Endothelial cell of umbilical vein (primary cell): ENCODE measurements at regions not wholly inside any gene's neighbourhood (a gene's known extent, or its start where the extent isn't known, plus 50 kb on each side); places are given as distances from the start of the nearest gene placed in this dataset.
"Not testable (repeated sequence)": the region's sequence is repeated elsewhere in the genome, so short reads cannot be mapped to it uniquely, and the experiment has no call there.

Experiments
- BruUV-seq: library from RNA; stranded (reverse); fragments of 400-500 nt; replicated peaks from 2 replicates; lab custom pipeline; 2021; lab: Mats Ljungman, UMichigan
- CTCF ChIA-PET: fragments of 300-600, 350-600 bp; sonication (Branson Sonifier 250); formaldehyde crosslinking; loops from one replicate; lab custom pipeline; 2021; ENCODE audit warnings: antibody characterized with exemption, inconsistent platforms; lab: Charles Lee
- POLR2A ChIA-PET: fragments of 300-600, 350-600 bp; sonication (Branson Sonifier 250); formaldehyde crosslinking; loops from one replicate; lab custom pipeline; 2021; ENCODE audit warnings: antibody characterized with exemption, inconsistent platforms; lab: Charles Lee
- DNase-seq: peaks from one replicate; pipeline ENCODE4 v3.0.0-alpha.2; 2011; ENCODE audit warnings: low read depth, low spot score
- FAIRE-seq: peaks from 2 replicates; lab custom pipeline; 2011; peaks lifted over from hg19 to GRCh38; lab: Jason Lieb, UNC
- H2AFZ ChIP-seq: 2 replicates; pipeline ENCODE4 v1.6.0; 2012; ENCODE audit warnings: low read depth, low read length, control low read depth, inconsistent platforms
- H3K27ac ChIP-seq: 2 replicates; pipeline ENCODE4 v1.5.1; 2011; ENCODE audit warnings: low read depth, mild to moderate bottlenecking, control low read depth, low read length, moderate library complexity; ENCODE audit not compliant: insufficient read depth
- H3K27me3 ChIP-seq, 2 experiments: 2 replicates each; pipeline versions ENCODE4 v1.6.0 to v1.6.1; 2011; ENCODE audit warnings: low read length in 2 of 2, mixed read lengths in 1 of 2; ENCODE audit not compliant: control insufficient read depth in 2 of 2, insufficient read depth in 2 of 2
- H3K36me3 ChIP-seq, 2 experiments: 2 replicates in 1 of 2; 3 replicates in 1 of 2; pipeline ENCODE4 v1.5.1; 2011; ENCODE audit warnings: low read length in 2 of 2, mild to moderate bottlenecking in 1 of 2, moderate library complexity in 1 of 2; ENCODE audit not compliant: control insufficient read depth in 2 of 2, insufficient read depth in 2 of 2; ENCODE audit errors: extremely low read depth in 1 of 2
- H3K4me1 ChIP-seq: 3 replicates; pipeline ENCODE4 v1.5.1; 2011; ENCODE audit warnings: mild to moderate bottlenecking, low read length; ENCODE audit not compliant: control insufficient read depth, insufficient read depth; ENCODE audit errors: extremely low read depth
- H3K4me2 ChIP-seq: 2 replicates; pipeline ENCODE4 v1.6.1; 2011; ENCODE audit warnings: low read length, control low read depth, mixed read lengths; ENCODE audit not compliant: insufficient read depth
- H3K4me3 ChIP-seq, 3 experiments: fragments of 200-600 bp in 1 of 3; sonication (generic), shearing (Covaris generic) in 1 of 3; replicated peaks in 1 of 3; 2 replicates each; pipeline ENCODE4 v1.5.1; 2011 to 2016; ENCODE audit warnings: control low read depth in 3 of 3, low read length in 3 of 3, mild to moderate bottlenecking in 2 of 3, inconsistent platforms in 1 of 3, low read depth in 1 of 3, moderate library complexity in 1 of 3; ENCODE audit not compliant: insufficient read depth in 1 of 3
- H3K79me2 ChIP-seq: 2 replicates; pipeline ENCODE4 v1.6.0; 2012; ENCODE audit warnings: low read length, inconsistent platforms; ENCODE audit not compliant: control insufficient read depth, insufficient read depth
- H3K9ac ChIP-seq: replicated peaks from 2 replicates; pipeline ENCODE3; 2011; ENCODE audit warnings: low read length, control low read depth; ENCODE audit not compliant: insufficient read depth; ENCODE audit errors: extremely low read depth
- H3K9me1 ChIP-seq: replicated peaks from 3 replicates; pipeline ENCODE4 v1.6.0; 2011; ENCODE audit warnings: mild to moderate bottlenecking, low read length; ENCODE audit not compliant: control insufficient read depth, insufficient read depth; ENCODE audit errors: extremely low read depth
- H3K9me3 ChIP-seq: replicated peaks from 2 replicates; pipeline ENCODE4 v1.5.1; 2012; ENCODE audit warnings: low read length, inconsistent platforms; ENCODE audit not compliant: control insufficient read depth, insufficient read depth
- H4K20me1 ChIP-seq: replicated peaks from 2 replicates; pipeline ENCODE3; 2011; ENCODE audit warnings: mild to moderate bottlenecking, low read length; ENCODE audit not compliant: control insufficient read depth, insufficient read depth; ENCODE audit errors: extremely low read depth
- EZH2 ChIP-seq: IDR thresholded peaks from 2 replicates; pipeline ENCODE4 v1.6.1; 2012; ENCODE audit warnings: borderline replicate concordance, low read depth, mild to moderate bottlenecking, moderate library complexity, low read length, inconsistent platforms; ENCODE audit not compliant: severe bottlenecking
- FOS ChIP-seq: IDR thresholded peaks from 2 replicates; pipeline ENCODE4 v1.6.1; 2011; ENCODE audit warnings: mild to moderate bottlenecking, low read length, moderate library complexity, borderline replicate concordance; ENCODE audit not compliant: insufficient read depth
- GATA2 ChIP-seq: IDR thresholded peaks from 2 replicates; pipeline ENCODE4 v1.7.0; 2011; ENCODE audit warnings: low read depth, mild to moderate bottlenecking, moderate library complexity, mixed read lengths, low read length; ENCODE audit not compliant: insufficient read length, insufficient read depth
- JUN ChIP-seq: IDR thresholded peaks from 2 replicates; pipeline ENCODE4 v1.6.1; 2011; ENCODE audit warnings: borderline replicate concordance, low read depth; ENCODE audit not compliant: insufficient read length, insufficient read depth
- MYC ChIP-seq: IDR thresholded peaks from one replicate; pipeline ENCODE4 v1.6.1; 2011; ENCODE audit warnings: mild to moderate bottlenecking, low read depth, low read length
- POLR2A ChIP-seq: IDR thresholded peaks from 2 replicates; pipeline ENCODE4 v1.6.1; 2012; ENCODE audit warnings: low read depth, mild to moderate bottlenecking, control low read depth, low read length
- POLR2AphosphoS5 ChIP-seq: IDR thresholded peaks from 2 replicates; pipeline ENCODE4 v1.6.1; 2012; ENCODE audit warnings: low read depth, mild to moderate bottlenecking, control low read depth, low read length, moderate library complexity; ENCODE audit not compliant: insufficient read depth
- dilution Hi-C: fragments of 300-500 bp; cut with MboI; formaldehyde crosslinking; loops from one replicate; pipeline ENCODE4 v1.15.0; 2019; ENCODE audit warnings: low sequenced_read_pairs; ENCODE audit not compliant: extremely low pct_ligation_motif_present
- intact Hi-C: fragments of 100-400 bp; cut with micrococcal nuclease; formaldehyde crosslinking; loops from one replicate; pipeline ENCODE4 v1.10.0; 2022
- TF ChIP-seq, protein P1 (sequence below), 2 donors: IDR thresholded peaks; 1 replicate in 1 of 2; 2 replicates in 1 of 2; pipeline ENCODE4 v1.5.1; 2011; ENCODE audit warnings: low read length in 2 of 2, mild to moderate bottlenecking in 2 of 2, moderate library complexity in 2 of 2, control low read depth in 1 of 2, inconsistent platforms in 1 of 2, low read depth in 1 of 2; ENCODE audit not compliant: insufficient read depth in 1 of 2; ENCODE audit errors: extremely low read depth in 1 of 2
- TF ChIP-seq, protein P2 (sequence below): IDR thresholded peaks from 2 replicates; pipeline ENCODE4 v1.6.1; 2011; ENCODE audit not compliant: insufficient read depth, insufficient read length

DNA sequence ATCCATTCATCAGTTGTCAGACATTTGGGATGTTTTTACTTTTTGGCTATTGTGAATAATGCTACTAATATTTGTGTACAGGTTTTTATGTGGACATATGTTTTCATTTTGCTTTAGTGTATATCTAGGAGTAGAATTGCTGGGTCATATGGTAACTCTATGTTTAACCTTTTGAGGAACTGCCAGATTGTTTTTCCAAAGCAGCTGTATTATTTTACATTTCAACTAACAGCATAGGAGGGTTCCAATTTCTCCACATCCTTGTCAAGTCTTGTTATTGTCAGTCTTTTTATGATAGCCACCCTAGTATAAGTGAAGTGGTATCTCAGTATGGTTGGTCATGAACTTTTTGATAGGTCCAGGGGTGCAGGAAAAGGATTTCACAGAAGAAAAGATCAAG is 114.5 kb upstream of the FAM9C start:
- H3K79me2 ChIP-seq: no peaks in the 10 kb centered on the region
- H3K4me1 ChIP-seq: peaks cover 15% of the 10 kb centered on the region
- no peaks in the 10 kb centered on the region for H3K9me3 ChIP-seq
- H3K36me3 ChIP-seq: no peaks in the 10 kb centered on the region
- intact Hi-C loops: no loop called here
- H3K27ac ChIP-seq: no peak overlapping the region
- dilution Hi-C loops: no loop called here
- FAIRE-seq (no peak), DNase-seq (no peak)
- H3K27me3 ChIP-seq: no peaks in the 10 kb centered on the region
- H2AFZ ChIP-seq: no peak overlapping the region
- POLR2A ChIA-PET: no interaction called here
- no peak overlapping the region for H3K9ac ChIP-seq
- no peaks in the 10 kb centered on the region for H4K20me1 ChIP-seq
- no peak overlapping the region for H3K4me3 ChIP-seq
- H3K4me2 ChIP-seq: no peak overlapping the region
- no peak for TF ChIP-seq POLR2A
- no peak for TF ChIP-seq FOS
- TF ChIP-seq, protein P1, sequence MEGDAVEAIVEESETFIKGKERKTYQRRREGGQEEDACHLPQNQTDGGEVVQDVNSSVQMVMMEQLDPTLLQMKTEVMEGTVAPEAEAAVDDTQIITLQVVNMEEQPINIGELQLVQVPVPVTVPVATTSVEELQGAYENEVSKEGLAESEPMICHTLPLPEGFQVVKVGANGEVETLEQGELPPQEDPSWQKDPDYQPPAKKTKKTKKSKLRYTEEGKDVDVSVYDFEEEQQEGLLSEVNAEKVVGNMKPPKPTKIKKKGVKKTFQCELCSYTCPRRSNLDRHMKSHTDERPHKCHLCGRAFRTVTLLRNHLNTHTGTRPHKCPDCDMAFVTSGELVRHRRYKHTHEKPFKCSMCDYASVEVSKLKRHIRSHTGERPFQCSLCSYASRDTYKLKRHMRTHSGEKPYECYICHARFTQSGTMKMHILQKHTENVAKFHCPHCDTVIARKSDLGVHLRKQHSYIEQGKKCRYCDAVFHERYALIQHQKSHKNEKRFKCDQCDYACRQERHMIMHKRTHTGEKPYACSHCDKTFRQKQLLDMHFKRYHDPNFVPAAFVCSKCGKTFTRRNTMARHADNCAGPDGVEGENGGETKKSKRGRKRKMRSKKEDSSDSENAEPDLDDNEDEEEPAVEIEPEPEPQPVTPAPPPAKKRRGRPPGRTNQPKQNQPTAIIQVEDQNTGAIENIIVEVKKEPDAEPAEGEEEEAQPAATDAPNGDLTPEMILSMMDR (IDR thresholded peaks at IDR 0.05; ENCODE audit: extremely low read depth in 1 of 2, insufficient read depth in 1 of 2, low read depth in 1 of 2, low read length in 2 of 2): no peak
- no peak for TF ChIP-seq JUN
- no peak for TF ChIP-seq GATA2
- TF ChIP-seq EZH2: no peak
- TF ChIP-seq, protein P2, sequence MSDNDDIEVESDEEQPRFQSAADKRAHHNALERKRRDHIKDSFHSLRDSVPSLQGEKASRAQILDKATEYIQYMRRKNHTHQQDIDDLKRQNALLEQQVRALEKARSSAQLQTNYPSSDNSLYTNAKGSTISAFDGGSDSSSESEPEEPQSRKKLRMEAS: no peak
- TF ChIP-seq MYC: no peak
- TF ChIP-seq POLR2AphosphoS5: no peak
- CTCF ChIA-PET: no interaction called here
- H3K9me1 ChIP-seq: no peaks in the 10 kb centered on the region
- BruUV-seq: no TSS peak

DNA sequence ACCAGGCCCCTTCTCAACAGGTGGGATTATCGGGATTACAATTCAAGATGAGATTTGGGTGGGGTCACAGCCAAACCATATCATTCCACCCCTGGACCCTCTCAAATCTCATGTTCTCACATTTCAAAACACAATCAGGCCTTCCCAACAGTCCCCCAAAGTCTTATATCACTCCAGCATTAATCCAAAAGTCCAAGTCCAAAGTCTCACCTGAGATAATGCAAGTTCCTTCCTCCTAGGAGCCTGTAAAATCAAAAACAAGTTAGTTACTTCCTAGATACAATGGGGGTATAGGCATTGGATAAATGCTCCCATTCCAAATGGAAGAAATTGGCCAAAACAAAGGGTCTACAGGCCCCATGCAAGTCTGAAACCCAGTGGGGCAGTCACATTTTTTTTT is 111.1 kb upstream of the FAM9C start:
- H3K27me3 ChIP-seq, H4K20me1 ChIP-seq, H3K9me3 ChIP-seq, H3K4me3 ChIP-seq, CTCF ChIA-PET, POLR2A ChIA-PET, H3K27ac ChIP-seq, H3K4me2 ChIP-seq, DNase-seq, H2AFZ ChIP-seq, FAIRE-seq, intact Hi-C loops, H3K79me2 ChIP-seq, H3K4me1 ChIP-seq, H3K9ac ChIP-seq, BruUV-seq, H3K36me3 ChIP-seq, H3K9me1 ChIP-seq, dilution Hi-C loops: not testable (repeated sequence)
